ES-I3 (cell line): ENCODE measurements at regions not wholly inside any gene's neighbourhood (a gene's known extent, or its start where the extent isn't known, plus 50 kb on each side); places are given as distances from the start of the nearest gene placed in this dataset.

ENCODE experiments used
- H3K36me3 ChIP-seq: 2 replicates; pipeline ENCODE4 v1.6.1; 2013; ENCODE audit warnings: mild to moderate bottlenecking, low read length, control low read depth, moderate library complexity; ENCODE audit not compliant: insufficient read depth
- H3K4me1 ChIP-seq: 2 replicates; pipeline ENCODE4 v1.6.1; 2013; ENCODE audit warnings: mild to moderate bottlenecking, control low read depth, low read length; ENCODE audit not compliant: insufficient read depth
- H3K9ac ChIP-seq: 2 replicates; pipeline ENCODE4 v1.6.1; 2013; ENCODE audit warnings: low read depth, mild to moderate bottlenecking, low read length, moderate library complexity
- H3K9me3 ChIP-seq: 2 replicates; pipeline ENCODE4 v1.6.1; 2013; ENCODE audit warnings: mild to moderate bottlenecking, low read length, moderate library complexity; ENCODE audit not compliant: control insufficient read depth, insufficient read depth

DNA sequence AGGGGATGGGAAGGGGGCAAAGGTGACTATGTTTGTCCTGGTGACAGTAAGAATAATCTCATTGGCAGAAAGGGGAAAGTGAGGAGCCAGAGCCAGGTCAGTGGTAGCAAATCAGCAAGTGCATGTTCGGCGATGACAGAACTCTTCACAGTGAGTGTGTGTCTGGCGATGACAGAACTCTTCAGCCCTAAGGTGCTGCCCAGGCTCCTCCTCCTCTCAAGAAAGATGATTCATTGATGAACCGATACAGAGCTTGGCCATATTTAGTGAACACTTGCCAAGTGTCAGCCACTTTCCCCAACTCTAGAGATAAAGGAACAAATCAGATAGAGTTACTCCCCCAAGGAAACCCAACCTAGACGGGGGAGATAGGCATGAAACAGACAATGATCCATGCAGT, 199.3 kb upstream of the UBL3 start:
- H3K9me3 ChIP-seq, result no peaks in the 10 kb centered on the region
- H3K4me1 ChIP-seq, result peaks cover 17% of the 10 kb centered on the region
- no peak overlapping the region for H3K9ac ChIP-seq
- H3K36me3 ChIP-seq, result no peaks in the 10 kb centered on the region

DNA sequence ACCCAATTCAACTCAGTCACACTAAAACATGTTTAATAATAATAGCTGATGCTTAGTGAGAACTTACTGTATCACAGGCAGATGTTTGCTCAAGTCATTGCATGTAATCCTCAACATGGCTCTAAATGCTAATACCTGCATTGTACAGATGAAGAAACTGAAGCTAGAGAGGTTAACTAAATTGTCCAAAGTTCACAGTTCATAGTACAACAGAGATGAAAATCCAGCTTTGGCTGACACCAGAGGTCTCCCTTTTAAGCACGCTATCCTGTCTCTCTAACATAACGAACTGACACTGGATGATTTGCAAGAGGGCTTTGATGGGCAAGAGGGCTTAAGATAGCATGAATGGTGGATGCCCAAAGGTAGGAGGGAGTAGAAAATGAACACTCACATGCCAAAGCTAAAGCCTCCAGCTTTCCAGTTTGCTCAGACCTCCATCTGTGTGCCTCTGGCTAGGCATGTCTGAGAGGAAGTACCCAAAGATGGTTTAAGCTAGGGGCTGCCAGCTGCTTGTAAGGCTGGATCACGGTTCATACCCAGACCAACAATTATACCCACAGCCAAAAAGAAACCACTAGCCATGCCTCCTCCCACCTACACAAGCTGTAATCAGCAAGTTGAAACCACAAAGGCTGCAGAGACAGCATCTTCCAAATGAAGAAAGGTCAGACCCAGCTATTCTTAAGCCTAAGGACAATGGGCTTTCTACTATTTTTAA, 196.9 kb upstream of the UBL3 start:
- no peaks in the 10 kb centered on the region for H3K9me3 ChIP-seq
- no peak overlapping the region for H3K9ac ChIP-seq
- H3K4me1 ChIP-seq, result peaks cover 6% of the 10 kb centered on the region
- no peaks in the 10 kb centered on the region for H3K36me3 ChIP-seq

DNA sequence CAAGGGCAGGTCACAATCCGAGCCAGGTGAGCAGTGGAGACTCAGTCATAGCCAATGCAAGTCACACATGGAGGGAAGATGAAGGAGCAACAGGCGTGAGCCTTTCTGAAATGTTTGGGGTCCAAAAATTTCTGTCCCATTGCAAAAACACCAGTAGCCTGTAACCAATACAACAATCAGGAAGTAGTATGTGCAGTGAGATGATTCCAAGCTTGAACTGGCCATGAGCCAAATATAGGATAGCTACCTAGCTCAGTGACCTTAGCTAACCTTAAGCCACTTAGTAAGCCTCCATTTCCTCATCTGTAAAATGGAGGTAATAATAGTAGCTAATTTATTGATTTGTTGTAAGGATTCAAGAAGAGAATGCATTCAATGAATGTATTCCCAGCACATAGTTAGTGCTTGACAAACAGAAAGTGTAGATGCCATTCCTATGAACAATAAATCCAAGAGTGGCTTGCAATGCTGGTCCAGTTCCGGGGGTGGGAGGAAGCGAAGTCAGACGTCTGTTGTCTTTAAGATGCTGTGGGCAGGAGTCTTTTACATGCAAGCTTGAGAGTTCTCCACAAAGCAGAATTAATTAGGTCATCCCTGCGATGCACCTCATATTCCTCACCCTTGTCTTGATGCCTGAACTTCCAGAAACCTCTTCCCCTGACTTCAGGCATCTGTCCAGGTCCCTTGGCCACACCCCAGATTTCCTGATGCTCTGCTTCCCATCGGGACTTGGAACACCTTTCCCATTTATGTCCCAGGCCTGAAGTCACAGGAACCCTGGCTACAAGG, 195.7 kb upstream of the UBL3 start:
- H3K4me1 ChIP-seq, result no peaks in the 10 kb centered on the region
- no peaks in the 10 kb centered on the region for H3K36me3 ChIP-seq
- no peak overlapping the region for H3K9ac ChIP-seq
- H3K9me3 ChIP-seq, result no peaks in the 10 kb centered on the region

DNA sequence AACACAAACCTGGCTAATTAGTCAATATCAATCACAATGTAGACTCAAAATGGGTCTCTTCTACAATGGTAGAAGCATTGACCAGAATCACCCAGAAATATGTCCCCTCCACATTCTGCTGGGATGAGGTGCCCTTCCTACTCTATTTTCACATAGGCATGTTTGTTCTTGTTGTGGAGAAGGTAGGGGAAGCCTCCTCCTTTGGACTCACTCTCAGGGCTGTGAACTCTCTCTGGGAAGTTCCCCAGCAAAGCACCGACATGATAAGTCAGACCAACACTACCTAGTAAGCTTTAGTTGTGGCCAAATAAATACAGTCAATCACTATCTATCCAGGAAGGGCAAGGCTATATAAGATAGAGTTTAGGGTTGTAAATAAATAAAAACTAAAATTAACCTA, 194.5 kb upstream of the UBL3 start:
- H3K9me3 ChIP-seq, result no peaks in the 10 kb centered on the region
- no peak overlapping the region for H3K9ac ChIP-seq
- H3K36me3 ChIP-seq, result no peaks in the 10 kb centered on the region
- H3K4me1 ChIP-seq, result no peaks in the 10 kb centered on the region

DNA sequence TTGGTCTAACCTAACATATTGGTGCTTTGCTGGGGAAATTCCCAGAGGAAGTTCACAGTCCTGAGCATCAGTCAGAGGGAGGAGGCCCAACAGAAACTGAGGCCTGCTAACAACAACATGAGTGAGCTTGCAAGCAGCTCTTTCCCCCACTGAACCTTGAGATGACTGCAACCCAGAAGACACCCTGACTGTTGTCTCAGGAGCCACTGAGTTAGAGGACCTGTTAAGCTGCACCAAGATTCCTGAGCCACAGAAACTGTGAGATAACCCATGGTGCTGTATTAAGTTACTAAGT, 193.2 kb upstream of the UBL3 start:
- peaks cover 8% of the 10 kb centered on the region for H3K4me1 ChIP-seq
- no peak overlapping the region for H3K9ac ChIP-seq
- H3K9me3 ChIP-seq, result no peaks in the 10 kb centered on the region
- no peaks in the 10 kb centered on the region for H3K36me3 ChIP-seq

DNA sequence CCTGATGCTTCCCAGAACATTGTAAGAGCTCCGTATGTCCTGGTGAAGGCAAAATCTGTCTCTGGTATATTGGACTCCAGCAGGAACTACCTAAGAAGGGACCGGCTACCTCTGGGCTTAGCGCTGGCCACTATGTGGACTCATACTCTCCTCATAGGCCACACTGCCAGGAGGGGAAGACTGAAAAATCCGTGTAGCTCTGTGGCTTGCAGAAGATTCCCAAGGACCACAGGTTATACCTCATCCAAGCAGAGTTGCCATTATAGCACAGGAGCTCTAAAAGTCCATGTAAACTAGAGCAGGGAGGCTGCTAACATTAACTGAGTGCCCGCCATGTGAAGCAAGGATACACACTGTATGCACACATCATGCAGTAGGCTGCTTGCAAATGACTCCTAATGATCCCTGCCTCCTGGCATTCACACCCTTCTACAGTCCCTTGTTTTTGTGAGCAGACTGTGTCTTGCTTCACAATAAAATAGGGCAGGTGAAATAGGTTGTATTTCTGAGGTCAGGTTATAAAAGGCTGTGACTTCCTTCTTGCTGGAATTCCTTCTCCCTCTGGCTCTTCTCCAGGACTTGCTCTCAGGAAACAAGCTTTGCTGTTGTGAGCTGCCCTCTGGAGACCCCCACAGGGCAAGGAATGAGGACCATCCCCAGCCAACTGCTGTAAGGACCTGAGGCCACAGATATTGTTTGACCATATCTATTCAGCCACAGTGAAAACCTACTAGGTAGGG, 192.6 kb upstream of the UBL3 start:
- no peaks in the 10 kb centered on the region for H3K9me3 ChIP-seq
- H3K4me1 ChIP-seq, result peaks cover 13% of the 10 kb centered on the region
- H3K9ac ChIP-seq, result no peak overlapping the region
- no peaks in the 10 kb centered on the region for H3K36me3 ChIP-seq

DNA sequence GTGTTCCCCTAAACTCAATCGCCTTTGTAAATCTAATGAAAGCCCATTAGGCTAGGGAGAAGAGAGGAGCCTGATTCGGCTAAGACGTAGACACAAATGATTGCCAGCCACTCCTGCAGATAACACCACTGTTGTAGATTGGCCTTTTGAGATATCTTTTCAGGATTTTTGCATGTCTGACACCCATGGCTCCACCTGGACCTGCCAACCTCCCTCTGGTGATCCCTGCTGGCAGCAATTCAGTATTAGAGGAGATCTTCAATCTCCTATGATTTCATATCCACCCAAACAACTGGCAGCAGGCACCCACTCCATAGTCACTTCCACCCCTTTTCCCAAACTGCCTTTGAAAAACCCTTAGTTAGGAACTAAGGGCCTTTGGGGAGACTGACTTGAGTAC, 191.9 kb upstream of the UBL3 start:
- H3K36me3 ChIP-seq, result no peaks in the 10 kb centered on the region
- no peaks in the 10 kb centered on the region for H3K9me3 ChIP-seq
- H3K9ac ChIP-seq, result no peak overlapping the region
- H3K4me1 ChIP-seq, result peaks cover 17% of the 10 kb centered on the region

DNA sequence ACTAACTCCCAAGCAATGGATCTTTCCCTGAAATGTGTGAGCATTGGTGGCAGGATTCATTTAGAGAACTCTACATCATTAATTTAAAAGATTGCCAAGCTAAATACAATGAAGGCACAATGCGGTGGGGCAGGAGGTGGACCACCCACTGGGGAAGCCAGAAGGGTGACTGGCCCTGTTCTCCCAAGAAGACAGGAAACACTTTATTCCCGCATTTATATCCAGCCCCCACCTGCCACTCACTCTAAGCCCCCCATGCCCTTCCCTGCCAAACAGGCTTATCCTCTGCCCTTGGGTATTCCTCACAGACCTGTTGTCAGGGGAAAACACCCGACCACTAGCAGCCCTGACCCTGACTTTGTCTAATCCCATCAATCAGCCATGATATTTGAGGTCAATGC, 189.1 kb upstream of the UBL3 start:
- Histone ChIP-seq H3K4me1 (peaks cover 17% of the 10 kb centered on the region), H3K9me3 (no peaks in the 10 kb centered on the region), H3K9ac (no peak overlapping the region), H3K36me3 (no peaks in the 10 kb centered on the region)

DNA sequence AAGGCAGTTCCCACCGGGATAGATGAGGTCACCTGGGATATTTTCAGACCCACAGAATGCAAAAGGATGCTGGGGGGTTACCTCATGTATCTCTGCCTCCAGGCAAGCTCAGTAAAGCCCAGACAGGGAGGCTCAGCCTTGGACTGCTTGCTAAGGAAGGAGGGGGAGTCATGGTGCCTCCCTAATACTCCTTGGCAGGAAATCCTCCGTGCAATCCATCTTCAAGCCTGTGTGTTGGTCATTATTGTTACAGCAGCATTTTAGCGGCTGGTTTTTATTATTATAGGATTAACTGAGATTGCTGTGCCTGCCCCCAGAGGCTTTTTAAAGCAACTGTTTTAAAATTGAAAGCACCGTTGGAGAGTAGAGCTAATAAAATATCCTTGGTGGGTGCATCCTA, 188.5 kb upstream of the UBL3 start:
- Histone ChIP-seq H3K4me1 (peaks cover 17% of the 10 kb centered on the region), H3K36me3 (no peaks in the 10 kb centered on the region), H3K9me3 (no peaks in the 10 kb centered on the region), H3K9ac (no peak overlapping the region)

DNA sequence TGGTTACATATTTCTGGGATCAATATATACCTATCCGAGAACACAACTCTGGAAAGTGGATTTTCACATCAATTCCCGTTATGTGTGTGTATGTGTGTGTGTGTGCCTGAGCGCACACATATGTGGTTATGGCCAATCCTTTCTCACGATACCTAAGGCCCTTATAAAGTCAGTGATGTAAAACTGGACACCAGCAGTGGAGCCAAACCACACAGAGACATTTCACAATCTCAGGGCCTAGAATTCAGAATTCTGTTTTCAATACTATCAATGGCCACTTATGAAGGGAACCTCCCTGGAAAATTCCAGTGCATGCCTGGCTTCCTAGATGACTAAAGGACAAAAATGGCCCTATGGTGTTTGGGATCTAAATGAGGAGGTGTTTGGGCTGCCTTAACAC, 187.3 kb upstream of the UBL3 start:
- Histone ChIP-seq H3K4me1 (peaks cover 17% of the 10 kb centered on the region), H3K36me3 (no peaks in the 10 kb centered on the region), H3K9me3 (no peaks in the 10 kb centered on the region)

DNA sequence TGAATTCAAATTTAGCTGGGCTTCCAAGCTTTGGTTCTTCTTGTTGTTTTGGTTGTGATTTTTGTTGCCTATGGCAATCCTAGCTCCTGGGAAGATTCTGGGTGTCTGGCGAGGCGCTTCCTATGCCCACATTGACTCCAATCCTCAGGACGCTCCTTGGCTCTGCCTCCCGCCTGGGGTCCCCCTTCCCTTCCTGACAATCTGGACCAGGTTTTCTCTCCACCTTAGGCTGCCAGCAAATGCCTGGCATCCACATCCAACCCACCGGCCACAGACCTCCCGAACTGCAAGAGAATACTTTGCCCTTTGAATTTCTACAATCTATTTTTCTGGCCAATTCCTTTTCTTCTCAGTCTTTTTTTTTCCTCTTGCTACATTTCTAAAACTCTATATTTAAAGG, 186.9 kb upstream of the UBL3 start:
- H3K4me1 ChIP-seq, result peaks cover 17% of the 10 kb centered on the region

More for the DNA sequence above, 187.3 kb upstream of the UBL3 start:
- H3K9ac ChIP-seq, result no peak overlapping the region

DNA sequence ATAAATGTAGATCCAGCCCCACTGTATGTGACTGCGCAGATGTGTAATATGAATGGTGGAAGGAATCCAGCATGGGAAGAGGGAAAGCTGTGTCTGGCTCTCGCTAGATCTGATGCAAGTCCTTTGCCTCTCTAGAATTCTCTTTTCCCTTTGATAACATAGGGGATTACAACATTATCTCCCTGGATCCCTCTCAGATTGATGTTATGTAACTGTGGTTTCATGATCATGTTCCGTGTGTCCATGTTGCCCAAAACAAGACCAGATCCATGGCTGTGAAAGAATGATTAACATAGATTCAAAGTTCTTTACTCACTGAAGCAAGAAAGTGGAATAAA, 184.0 kb upstream of the UBL3 start:
- H3K36me3 ChIP-seq, result no peaks in the 10 kb centered on the region
- peaks cover 17% of the 10 kb centered on the region for H3K4me1 ChIP-seq
- H3K9ac ChIP-seq, result no peak overlapping the region
- no peaks in the 10 kb centered on the region for H3K9me3 ChIP-seq

More for the DNA sequence above, 186.9 kb upstream of the UBL3 start:
- no peaks in the 10 kb centered on the region for H3K36me3 ChIP-seq
- no peaks in the 10 kb centered on the region for H3K9me3 ChIP-seq
- H3K9ac ChIP-seq, result no peak overlapping the region

DNA sequence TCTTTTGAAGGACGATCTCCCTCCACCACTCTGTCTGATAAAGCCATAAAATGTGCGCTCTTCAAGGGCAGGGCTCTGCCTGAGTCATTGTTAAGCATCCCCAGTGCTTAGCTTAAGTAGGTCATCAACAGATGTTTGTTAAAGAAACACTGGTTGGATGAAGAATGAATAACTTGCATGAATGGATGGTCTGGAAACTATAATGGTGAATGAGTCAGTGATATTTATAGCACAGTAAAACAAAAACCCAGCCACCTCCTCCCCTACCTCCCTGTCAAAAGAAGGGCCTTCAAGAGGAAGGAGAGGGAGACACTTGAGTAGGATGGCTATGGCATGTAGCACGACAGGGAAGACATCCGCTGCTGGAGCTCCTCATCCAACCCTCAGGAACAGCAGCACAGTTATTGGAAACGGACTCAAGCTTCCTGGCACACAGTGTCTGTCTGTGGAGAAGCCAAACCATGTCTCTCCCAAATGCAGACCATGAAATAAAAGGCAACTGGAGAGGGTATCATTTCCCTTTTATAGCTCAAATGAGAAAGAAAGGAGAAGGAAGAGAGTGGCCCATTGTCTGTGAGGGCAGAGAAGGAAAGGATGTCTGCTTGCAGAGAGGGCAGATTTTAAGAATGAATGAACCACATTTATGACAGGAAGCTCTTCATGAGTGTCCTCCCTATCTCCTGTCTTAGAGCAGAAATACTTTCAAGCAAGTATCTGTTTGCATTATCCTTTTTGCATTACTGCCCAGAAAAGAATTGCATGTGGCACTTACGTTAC, 183.5 kb upstream of the UBL3 start:
- Histone ChIP-seq H3K4me1 (peaks cover 12% of the 10 kb centered on the region), H3K36me3 (no peaks in the 10 kb centered on the region), H3K9ac (no peak overlapping the region), H3K9me3 (no peaks in the 10 kb centered on the region)

DNA sequence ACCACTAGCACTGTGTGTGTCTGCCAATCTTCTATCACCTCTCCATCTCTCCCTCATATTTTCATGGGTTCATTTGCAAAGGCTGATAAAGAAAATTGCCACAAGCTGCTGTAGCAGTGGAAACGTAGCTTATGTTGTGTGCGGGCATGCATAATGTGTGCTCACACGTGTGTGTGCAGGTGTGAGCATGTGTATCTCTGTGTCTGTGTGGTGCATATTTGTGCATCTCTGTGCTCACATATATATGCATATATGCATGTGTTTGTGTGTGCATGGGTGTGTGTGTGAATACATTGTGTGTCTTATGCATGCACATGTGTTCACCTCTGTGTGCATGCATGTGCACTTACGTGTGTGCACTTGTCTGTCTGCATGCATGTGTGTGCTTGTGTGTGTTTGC, 181.8 kb upstream of the UBL3 start:
- Histone ChIP-seq H3K36me3 (no peaks in the 10 kb centered on the region), H3K4me1 (no peaks in the 10 kb centered on the region), H3K9ac (no peak overlapping the region), H3K9me3 (no peaks in the 10 kb centered on the region)
